ENCODE measurements at regions not wholly inside any gene's neighbourhood (a gene's known extent, or its start where the extent isn't known, plus 50 kb on each side); places are given as distances from the start of the nearest gene placed in this dataset.

- DNase-seq, result no peak
Observed at GRCh38 chrX:27924718-27925117, 56.5 kb downstream of the DCAF8L1 start.

- DNase-seq, result no peak
Observed at GRCh38 chrX:27924261-27924660, 57.0 kb downstream of the DCAF8L1 start.

DNA sequence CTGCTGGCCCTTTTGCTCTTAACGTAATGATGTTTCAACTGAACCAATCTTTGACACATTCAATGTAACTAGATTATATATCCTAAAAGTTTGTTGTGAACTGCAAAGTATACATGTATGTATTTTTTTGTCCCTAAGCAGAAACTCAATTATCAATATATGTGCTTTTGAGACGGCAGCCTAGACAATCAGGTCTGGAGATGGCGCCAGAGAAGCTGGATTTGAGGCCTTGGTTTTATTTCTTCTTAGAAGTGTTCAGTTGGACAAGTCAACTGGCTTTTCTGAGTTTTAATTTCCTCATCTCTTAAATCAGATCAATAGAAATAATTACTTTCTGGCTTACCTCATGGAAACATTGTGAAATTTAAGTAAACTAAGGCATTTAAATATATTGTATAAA, 62.5 kb downstream of the DCAF8L1 start:
- no peak for DNase-seq

DNA sequence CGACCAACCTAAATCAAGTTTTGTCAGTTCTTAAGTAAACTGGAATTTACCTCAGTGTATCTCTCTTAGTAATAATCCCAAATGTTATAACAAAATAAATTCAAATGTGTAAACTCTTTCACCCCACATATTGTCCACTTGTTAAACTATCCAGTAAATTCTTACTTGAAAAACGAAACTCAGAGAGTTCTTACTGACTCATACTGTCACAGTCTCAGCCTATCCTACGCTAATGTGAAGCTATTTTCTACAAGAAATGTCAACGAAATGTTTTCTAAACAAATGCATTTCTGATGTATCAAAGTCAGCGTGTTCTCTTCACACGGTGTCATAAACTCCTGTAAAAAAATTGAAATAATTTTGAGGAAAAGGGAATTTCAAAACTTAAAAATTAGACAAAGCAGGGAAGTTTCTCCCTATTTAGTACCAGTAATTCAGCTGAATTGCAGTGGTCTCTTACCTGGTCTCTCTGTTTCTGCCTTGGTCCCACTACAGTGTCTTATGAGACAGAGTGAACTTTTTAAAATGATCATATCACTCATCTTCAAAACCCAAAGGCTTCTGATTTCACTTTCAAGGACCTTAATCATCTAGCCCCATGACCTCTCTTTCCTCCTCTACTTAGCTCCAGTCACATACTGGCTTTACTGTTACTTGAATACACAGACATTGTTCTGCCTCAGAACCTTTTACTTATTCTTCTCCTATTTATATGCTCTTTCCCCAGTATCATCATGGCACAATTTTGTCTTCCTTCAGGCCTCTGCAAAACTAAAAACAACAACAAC, 63.3 kb downstream of the DCAF8L1 start:
- no peak for DNase-seq

DNA sequence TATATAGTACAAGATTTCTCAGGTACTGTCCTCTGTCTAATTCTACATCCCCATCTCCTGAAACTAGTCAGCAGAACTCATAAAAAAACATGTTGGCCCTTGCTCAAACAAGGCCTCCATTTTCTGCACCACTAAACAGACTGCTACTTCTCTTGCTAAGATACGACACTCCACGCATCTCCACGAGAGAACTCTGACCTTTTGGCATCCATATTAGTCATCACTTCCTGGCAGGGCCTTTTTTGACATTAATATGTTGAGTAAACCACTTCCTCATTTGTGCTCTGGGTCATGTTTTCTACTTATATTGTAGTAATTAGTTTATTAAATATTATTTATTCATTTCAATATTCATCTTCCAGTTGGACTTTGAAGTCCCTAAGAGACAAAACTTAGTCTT, 65.6 kb downstream of the DCAF8L1 start:
- DNase-seq, result peak; percentile 9

DNA sequence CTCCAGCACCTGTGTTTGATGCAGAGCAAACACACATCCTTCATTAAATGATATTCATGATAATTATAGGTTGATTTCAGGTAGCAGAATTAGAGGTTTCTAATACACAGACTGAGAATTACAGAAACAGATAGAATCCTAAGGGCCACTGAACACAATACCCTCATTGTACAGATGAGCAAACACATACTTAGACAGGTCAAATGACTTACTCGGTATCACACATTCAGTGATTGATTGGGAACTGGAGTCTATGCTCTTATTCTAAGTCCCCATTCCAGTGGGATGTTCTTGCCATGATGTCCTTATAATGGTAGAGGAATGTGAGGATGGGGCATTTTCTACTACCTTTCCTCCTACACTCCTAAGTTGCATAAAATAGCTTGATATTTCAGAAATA, 70.8 kb downstream of the DCAF8L1 start:
- DNase-seq, result no peak

DNA sequence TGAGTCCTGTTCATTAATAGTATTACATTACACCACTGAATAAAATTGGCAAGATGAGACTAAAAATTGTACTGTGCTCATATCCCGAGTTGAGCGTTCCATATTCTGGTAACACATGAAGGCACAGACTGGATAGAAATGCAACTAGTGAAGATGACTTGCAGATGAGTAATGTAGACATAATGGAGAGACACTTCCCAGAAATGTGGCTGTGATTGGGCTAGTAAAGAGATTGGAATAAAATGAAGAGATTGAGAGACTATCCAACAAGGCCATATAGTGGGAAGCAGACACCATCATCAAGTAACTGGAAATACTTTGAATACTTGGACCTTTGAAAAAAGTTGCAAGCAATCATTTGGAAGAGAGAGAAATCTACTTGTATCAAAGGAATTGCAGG, 77.3 kb downstream of the DCAF8L1 start:
- no peak for DNase-seq

DNA sequence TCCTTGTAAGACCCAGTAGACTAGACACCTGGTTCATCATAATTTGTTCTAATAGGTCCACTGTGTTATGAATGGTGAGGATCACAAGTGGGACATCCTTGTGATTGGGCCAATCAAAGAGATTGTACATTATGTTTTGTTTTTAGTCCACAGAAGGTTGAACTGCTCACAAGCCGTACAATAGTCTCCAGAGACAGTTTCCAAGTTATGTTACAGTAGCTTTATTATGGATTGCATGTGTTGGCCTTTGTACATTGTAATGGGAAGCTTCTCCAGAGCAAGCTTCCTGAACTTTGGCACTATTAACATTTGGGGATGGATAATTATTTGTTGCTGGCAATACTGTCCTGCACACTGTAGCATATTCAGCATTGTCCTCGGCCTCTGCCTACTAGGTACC, 86.1 kb downstream of the MAGEB10 start:
- no peak for DNase-seq

GRCh38 chrX:27893211-27893610, 85.4 kb downstream of the MAGEB10 start:
- DNase-seq, result no peak

DNA sequence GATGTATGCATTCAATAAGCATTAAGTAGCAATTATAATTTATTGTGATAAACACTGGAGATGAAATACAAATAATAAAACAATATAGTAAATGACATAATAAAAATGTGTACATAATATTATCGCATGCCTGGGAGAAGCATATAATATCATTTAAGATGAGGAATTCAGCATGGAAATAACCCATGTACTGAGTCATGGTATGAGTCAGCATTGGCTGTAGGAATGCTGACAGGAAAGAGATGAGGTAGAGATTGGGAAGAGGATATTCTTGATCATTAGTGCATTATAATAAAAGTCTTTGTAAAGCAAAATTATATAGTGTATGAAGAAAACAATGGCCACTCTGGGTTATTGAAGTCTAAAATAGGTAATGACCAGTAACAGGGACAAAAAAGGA, 82.8 kb downstream of the MAGEB10 start:
- DNase-seq, result no peak

DNA sequence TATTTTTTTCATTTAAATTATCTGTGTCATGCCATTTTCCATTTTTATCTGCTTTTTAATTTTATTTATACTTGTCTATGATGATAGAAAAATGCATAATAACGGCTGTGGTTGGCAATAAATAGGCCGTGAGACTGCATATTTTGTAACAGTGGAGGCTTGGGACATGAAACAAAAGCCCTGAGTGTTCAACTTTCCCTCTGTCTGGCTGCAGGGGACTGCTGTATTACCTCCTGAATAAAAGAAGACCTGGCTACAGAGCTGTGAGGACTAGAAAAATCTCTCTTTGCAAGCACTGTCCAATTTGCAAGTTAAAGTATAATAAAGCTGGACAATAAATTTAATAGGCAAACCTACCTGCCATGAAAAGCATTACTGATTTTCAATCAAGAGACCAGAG, 82.1 kb downstream of the MAGEB10 start:
- DNase-seq, result no peak

- DNase-seq, result no peak
Observed at GRCh38 chrX:27884654-27885053, 76.9 kb downstream of the MAGEB10 start.

DNA sequence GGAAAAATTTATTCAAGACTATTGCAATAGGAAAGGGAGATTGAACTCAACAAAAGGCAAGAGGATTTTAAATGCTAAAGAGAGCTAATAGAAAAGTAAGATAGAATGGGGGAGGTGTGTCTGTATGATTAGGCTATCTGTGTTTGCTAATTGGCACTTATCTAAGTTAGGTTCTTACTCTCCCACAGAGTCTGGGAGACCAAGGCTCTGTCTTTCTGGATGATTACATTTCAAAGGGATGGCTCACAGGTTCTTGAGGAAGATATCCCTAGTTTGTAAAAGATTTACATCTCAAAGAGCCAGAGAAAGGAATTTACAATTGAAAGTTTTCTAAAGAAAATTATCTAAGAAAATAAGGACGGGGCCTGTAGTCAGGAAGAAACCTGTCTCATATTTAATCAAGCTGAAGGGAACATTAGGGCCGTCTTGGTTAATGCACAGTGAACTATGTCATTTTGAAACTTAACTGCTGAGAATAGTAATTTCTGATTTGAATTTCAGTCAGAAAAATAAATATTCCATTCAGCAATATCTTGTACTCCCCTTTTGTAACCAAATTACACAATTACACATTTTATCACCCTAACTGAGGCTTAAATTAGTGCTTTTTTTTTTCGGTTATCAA, 75.8 kb downstream of the MAGEB10 start:
- no peak for DNase-seq

DNA sequence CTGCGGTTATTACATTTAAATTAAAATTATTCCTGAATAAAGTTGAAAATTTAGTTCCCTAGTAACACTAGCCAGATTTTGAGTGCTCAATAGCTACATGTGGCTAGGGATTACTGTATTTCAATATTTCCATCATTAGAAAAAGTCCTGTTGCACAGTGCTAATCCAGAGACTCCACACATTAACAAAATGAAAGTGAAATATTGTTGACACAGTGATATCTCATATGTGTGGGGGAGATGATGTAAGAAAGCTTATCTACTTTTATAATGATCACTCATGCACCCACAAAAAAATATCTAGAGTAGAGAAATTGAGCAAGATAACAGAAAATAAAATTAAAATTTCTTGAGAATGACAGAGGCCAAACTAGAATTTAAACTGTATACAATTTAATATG, 74.9 kb downstream of the MAGEB10 start:
- no peak for DNase-seq

GRCh38 chrX:27878862-27879261, 71.1 kb downstream of the MAGEB10 start:
- no peak for DNase-seq
